ENCODE measurements at regions not wholly inside any gene's neighbourhood (a gene's known extent, or its start where the extent isn't known, plus 50 kb on each side); places are given as distances from the start of the nearest gene placed in this dataset.

DNA sequence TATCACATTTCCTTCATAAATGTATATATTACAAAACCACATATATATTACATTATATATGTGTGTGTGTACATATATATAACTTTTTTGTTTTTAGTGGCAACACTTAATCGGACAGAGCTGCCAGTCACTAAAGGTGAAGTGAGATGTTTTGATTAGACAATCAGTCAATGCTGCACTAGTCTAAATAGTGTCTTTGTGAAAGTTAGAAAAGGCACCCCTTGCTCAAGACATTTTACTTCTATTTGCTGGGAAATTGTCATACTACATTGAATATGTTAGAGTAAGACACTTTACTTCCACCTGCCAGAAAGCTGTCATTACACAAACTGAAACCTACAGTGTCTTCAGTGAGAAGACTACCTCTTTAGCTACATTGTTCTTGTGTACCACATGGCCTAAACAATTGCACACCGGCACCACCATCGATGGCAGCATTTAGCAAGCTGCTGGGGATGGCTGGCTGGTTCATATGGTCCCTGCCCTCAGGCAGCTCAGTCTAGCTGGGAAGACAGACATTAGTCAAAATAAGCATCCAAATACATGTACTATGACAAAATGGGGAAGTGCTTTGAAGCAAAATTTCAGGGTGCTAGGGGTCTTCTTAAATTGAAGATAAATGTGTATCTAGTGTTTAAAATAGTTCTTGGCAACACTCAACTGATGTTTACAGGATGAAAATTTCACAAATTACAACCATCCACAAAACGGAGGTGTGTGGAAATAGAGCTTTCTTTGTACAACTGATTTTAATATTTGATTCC lies 148.1 kb upstream of the GATB start:
- DNase-seq, result no peak
- H3K36me3 ChIP-seq (ENCODE audit: control insufficient read depth, insufficient read depth, low read length), result no peaks in the 10 kb centered on the region
- peaks cover 5% of the 10 kb centered on the region for H3K27me3 ChIP-seq (ENCODE audit: control insufficient read depth, insufficient read depth, low read length)
- no peak overlapping the region for H3K4me3 ChIP-seq (ENCODE audit: low read length)
- no peaks in the 10 kb centered on the region for H3K9me3 ChIP-seq (ENCODE audit: control insufficient read depth, low read depth, low read length)
- H3K27ac ChIP-seq (ENCODE audit: low read length), result no peak overlapping the region
- H3K4me1 ChIP-seq (ENCODE audit: control insufficient read depth, insufficient read depth, low read length), result no peaks in the 10 kb centered on the region
- no CpG with 5 or more reads among the region's 4 CpGs for WGBS (ENCODE audit: insufficient coverage, low lambda C conversion rate)

DNA sequence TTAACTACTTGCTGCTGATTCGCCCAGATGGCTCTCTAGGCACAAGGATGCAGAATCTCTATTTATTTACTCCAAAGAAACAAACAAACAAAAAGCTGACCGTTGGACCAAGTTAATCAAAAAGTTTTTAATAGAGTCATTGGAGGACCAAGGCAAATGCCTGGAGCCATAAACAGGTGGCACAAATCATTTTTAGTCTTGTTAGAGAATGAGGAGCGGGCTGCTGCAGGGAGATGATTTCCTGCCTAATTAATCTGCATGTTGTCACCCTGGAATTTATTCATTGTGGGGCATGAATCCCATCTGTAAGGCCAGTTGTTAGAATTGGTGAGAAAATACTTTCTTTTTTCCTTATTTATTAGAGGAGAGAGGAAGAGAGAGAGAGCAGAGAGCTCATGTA lies 147.4 kb upstream of the GATB start:
- Histone ChIP-seq H3K36me3 (ENCODE audit: control insufficient read depth, insufficient read depth, low read length) (no peaks in the 10 kb centered on the region), H3K4me3 (ENCODE audit: low read length) (no peak overlapping the region), H3K27ac (ENCODE audit: low read length) (no peak overlapping the region), H3K9me3 (ENCODE audit: control insufficient read depth, low read depth, low read length) (no peaks in the 10 kb centered on the region), H3K4me1 (ENCODE audit: control insufficient read depth, insufficient read depth, low read length) (no peaks in the 10 kb centered on the region), H3K27me3 (ENCODE audit: control insufficient read depth, insufficient read depth, low read length) (peaks cover 5% of the 10 kb centered on the region)
- WGBS (ENCODE audit: insufficient coverage, low lambda C conversion rate), result 0% methylated on average over 1 of the region's 3 CpGs
- DNase-seq, result no peak

DNA sequence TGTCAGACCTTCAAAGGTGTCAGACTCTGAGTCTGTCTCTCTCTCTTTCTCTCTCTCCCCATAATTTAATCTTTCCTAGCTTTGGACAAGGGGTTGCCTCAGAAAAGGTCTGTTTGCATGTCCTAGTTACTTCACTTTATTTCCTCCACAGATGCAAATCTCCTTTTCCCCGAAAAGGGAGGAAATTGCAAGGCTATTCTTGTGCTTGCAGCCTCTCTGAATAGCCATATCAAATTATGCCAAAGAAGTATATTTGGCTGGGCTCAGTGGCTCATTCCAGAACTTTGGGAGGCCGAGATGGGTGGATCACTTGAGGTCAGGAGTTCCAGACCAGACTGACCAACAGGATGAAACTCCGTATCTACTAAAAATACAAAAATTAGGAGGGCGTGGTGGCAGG lies 145.6 kb upstream of the GATB start:
- WGBS (ENCODE audit: insufficient coverage, low lambda C conversion rate), result no CpG with 5 or more reads among the region's 4 CpGs
- Histone ChIP-seq H3K4me3 (ENCODE audit: low read length) (no peak overlapping the region), H3K4me1 (ENCODE audit: control insufficient read depth, insufficient read depth, low read length) (no peaks in the 10 kb centered on the region), H3K9me3 (ENCODE audit: control insufficient read depth, low read depth, low read length) (no peaks in the 10 kb centered on the region), H3K27me3 (ENCODE audit: control insufficient read depth, insufficient read depth, low read length) (peaks cover 5% of the 10 kb centered on the region), H3K27ac (ENCODE audit: low read length) (no peak overlapping the region), H3K36me3 (ENCODE audit: control insufficient read depth, insufficient read depth, low read length) (no peaks in the 10 kb centered on the region)
- DNase-seq, result no peak

DNA sequence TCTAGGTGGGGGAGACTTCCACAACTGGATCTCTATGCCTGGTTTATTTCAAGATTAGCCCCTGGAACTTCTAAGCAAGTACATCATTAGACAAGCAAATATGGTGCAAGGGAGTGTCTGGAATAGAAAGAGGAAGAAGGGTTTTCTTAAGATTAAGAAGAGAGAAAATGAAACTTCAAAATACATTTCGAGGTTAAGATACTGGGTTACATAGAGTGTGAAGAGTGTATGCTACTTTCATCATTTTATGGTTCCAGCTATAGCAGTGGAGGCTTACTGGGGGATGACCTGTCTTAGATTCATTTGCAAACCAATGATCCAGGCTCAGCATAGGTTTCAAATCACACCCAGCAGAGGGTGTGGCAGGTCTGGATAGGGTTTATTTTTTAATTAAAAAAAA lies 144.4 kb upstream of the GATB start:
- 100% methylated on average over 1 of the region's 1 CpG for WGBS (ENCODE audit: insufficient coverage, low lambda C conversion rate)
- H3K4me3 ChIP-seq (ENCODE audit: low read length), result no peak overlapping the region

DNA sequence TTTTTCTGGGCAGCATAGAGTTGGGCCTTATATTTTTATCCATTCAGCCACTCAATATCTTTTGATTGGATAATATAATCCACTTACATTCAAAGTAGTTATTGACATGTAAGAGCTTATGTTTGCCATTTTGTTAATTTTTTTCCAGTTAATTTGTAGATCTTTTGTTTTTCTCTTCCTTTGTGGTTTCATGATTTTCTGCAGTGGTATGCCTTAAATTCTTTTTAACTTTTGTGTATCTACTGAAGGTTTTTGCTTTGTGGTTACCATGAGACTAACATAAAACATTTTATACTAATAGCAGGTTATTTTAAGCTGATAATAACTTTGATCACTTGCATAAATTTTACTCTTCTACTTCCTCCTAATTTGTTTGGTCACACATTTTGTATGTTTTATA lies 140.8 kb upstream of the GATB start:
- DNase-seq, result no peak
- H3K27ac ChIP-seq (ENCODE audit: low read length), result no peak overlapping the region

More for the DNA sequence above, 144.4 kb upstream of the GATB start:
- Histone ChIP-seq H3K27ac (ENCODE audit: low read length) (no peak overlapping the region), H3K4me1 (ENCODE audit: control insufficient read depth, insufficient read depth, low read length) (no peaks in the 10 kb centered on the region), H3K27me3 (ENCODE audit: control insufficient read depth, insufficient read depth, low read length) (peaks cover 5% of the 10 kb centered on the region), H3K9me3 (ENCODE audit: control insufficient read depth, low read depth, low read length) (no peaks in the 10 kb centered on the region), H3K36me3 (ENCODE audit: control insufficient read depth, insufficient read depth, low read length) (no peaks in the 10 kb centered on the region)
- DNase-seq, result no peak

DNA sequence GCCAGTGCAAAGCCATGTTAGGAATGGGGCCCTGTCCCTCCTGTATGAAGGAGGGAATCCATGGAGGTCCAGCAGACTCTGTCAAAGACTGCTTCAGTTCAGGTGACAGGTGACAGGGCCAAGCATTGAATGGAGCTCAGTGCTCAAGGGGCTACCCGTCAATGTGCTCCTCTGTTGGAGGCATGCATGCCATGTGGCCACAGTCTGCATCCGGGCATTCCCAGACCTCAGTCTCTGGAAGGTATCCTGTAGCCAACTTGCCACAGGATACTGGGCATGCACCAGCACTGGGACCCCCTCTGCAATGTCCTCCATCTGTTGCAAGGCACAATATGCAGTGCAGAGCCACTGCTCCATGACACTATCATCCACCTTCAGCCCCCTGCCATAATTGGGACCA lies 136.1 kb upstream of the GATB start:
- Histone ChIP-seq H3K9me3 (ENCODE audit: control insufficient read depth, low read depth, low read length) (no peaks in the 10 kb centered on the region), H3K27ac (ENCODE audit: low read length) (no peak overlapping the region), H3K36me3 (ENCODE audit: control insufficient read depth, insufficient read depth, low read length) (no peaks in the 10 kb centered on the region), H3K27me3 (ENCODE audit: control insufficient read depth, insufficient read depth, low read length) (no peaks in the 10 kb centered on the region), H3K4me1 (ENCODE audit: control insufficient read depth, insufficient read depth, low read length) (no peaks in the 10 kb centered on the region), H3K4me3 (ENCODE audit: low read length) (no peak overlapping the region)
- no CpG with 5 or more reads among the region's 2 CpGs for WGBS (ENCODE audit: insufficient coverage, low lambda C conversion rate)
- DNase-seq, result no peak

More for the DNA sequence above, 140.8 kb upstream of the GATB start:
- Histone ChIP-seq H3K27me3 (ENCODE audit: control insufficient read depth, insufficient read depth, low read length) (no peaks in the 10 kb centered on the region), H3K9me3 (ENCODE audit: control insufficient read depth, low read depth, low read length) (no peaks in the 10 kb centered on the region), H3K4me1 (ENCODE audit: control insufficient read depth, insufficient read depth, low read length) (no peaks in the 10 kb centered on the region), H3K36me3 (ENCODE audit: control insufficient read depth, insufficient read depth, low read length) (no peaks in the 10 kb centered on the region), H3K4me3 (ENCODE audit: low read length) (no peak overlapping the region)

DNA sequence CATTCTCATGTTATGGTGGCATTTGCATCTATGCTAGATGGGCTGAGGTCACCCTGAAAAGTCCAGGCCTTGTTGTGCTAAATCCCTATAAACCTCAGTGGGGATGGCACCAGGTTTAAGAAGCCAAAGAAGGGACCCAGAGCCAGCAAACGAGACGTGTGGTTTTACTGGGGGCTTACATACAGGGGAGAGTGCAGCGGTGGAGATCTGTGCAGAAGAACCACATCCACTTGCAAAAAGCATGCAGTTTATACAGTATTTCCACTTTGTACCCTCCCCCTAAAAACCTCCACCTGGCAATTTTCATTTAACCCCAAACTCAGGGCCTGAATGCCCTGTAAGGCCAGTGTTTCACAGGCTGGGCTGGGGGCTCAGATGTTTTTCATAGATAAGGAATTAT lies 134.9 kb upstream of the GATB start:
- H3K27me3 ChIP-seq (ENCODE audit: control insufficient read depth, insufficient read depth, low read length), result peaks cover 2% of the 10 kb centered on the region
- no CpG with 5 or more reads among the region's 3 CpGs for WGBS (ENCODE audit: insufficient coverage, low lambda C conversion rate)
- no peak overlapping the region for H3K27ac ChIP-seq (ENCODE audit: low read length)
- H3K9me3 ChIP-seq (ENCODE audit: control insufficient read depth, low read depth, low read length), result no peaks in the 10 kb centered on the region
- H3K4me3 ChIP-seq (ENCODE audit: low read length), result no peak overlapping the region
- no peak for DNase-seq
- H3K4me1 ChIP-seq (ENCODE audit: control insufficient read depth, insufficient read depth, low read length), result no peaks in the 10 kb centered on the region
- no peaks in the 10 kb centered on the region for H3K36me3 ChIP-seq (ENCODE audit: control insufficient read depth, insufficient read depth, low read length)

DNA sequence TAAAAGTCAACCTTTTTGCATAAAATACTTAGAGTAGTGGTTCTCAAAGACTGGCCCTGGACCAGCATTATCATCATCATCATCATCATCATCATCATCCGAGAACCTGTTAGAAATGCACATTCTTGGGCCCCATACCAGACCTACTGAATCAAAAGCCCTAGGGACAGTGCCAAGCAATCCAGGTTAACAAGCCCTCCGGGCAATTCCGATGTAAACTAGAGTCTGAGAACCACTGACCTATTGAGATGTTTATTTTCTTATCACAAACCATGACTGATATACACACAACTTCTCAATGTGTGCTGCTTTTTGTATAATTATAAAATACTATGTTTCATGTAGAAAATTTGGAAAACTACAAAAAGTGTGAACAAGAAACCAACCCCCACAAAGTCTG lies 133.4 kb upstream of the GATB start:
- H3K4me1 ChIP-seq (ENCODE audit: control insufficient read depth, insufficient read depth, low read length), result no peaks in the 10 kb centered on the region
- H3K4me3 ChIP-seq (ENCODE audit: low read length), result no peak overlapping the region
- H3K27me3 ChIP-seq (ENCODE audit: control insufficient read depth, insufficient read depth, low read length), result peaks cover 2% of the 10 kb centered on the region
- H3K9me3 ChIP-seq (ENCODE audit: control insufficient read depth, low read depth, low read length), result no peaks in the 10 kb centered on the region
- no CpG with 5 or more reads among the region's 3 CpGs for WGBS (ENCODE audit: insufficient coverage, low lambda C conversion rate)
- DNase-seq, result no peak
- H3K27ac ChIP-seq (ENCODE audit: low read length), result no peak overlapping the region
- no peaks in the 10 kb centered on the region for H3K36me3 ChIP-seq (ENCODE audit: control insufficient read depth, insufficient read depth, low read length)

DNA sequence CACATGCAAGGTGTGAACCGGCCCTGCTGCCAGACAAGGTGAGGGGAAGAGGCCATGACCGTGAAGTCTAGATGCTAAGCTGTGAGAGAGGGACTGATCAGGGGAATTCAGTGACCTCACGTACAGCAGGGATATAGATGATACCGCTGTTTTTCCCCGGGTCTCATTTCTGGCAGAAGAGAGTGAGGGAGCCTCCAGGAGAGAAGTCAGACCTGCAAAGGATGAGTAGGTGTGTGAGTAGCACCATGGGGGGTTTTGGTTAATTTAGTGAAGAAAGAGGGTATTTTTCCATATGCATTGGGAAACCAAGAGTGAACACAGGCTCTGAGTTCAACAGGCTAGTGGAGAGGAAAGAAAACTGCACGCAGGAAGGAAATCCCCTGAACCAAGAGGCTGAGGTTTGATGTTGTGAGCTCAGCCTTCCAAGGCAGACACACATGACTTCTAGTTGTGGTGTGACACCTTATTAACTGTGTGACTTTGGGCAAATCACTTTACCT lies 127.6 kb upstream of the GATB start:
- no peak for DNase-seq
- no peak overlapping the region for H3K4me3 ChIP-seq (ENCODE audit: low read length)
- no peaks in the 10 kb centered on the region for H3K9me3 ChIP-seq (ENCODE audit: control insufficient read depth, low read depth, low read length)
- H3K4me1 ChIP-seq (ENCODE audit: control insufficient read depth, insufficient read depth, low read length), result no peaks in the 10 kb centered on the region
- no peaks in the 10 kb centered on the region for H3K36me3 ChIP-seq (ENCODE audit: control insufficient read depth, insufficient read depth, low read length)
- no peak overlapping the region for H3K27ac ChIP-seq (ENCODE audit: low read length)
- peaks cover 2% of the 10 kb centered on the region for H3K27me3 ChIP-seq (ENCODE audit: control insufficient read depth, insufficient read depth, low read length)
- no CpG with 5 or more reads among the region's 6 CpGs for WGBS (ENCODE audit: insufficient coverage, low lambda C conversion rate)

DNA sequence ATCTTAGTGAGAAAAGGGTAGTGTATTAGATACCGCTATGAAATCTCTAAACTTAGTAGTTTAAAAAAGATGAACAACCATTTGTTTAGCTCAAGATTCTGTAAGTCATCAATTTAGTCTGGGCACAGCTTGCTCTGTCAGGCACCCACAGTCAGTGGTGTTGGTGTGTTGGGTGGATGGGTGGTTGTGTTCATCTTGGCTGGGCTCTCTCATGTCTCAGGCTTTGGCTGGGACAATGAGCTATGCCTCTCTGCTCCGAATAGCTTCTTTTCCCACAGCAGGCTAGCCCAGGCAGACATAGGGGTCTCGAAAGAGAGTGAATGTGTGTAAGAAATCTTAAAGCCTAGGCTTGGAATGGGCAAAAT lies 127.0 kb upstream of the GATB start:
- DNase-seq, result no peak
- Histone ChIP-seq H3K27me3 (ENCODE audit: control insufficient read depth, insufficient read depth, low read length) (peaks cover 2% of the 10 kb centered on the region), H3K4me3 (ENCODE audit: low read length) (no peak overlapping the region), H3K4me1 (ENCODE audit: control insufficient read depth, insufficient read depth, low read length) (no peaks in the 10 kb centered on the region), H3K9me3 (ENCODE audit: control insufficient read depth, low read depth, low read length) (no peaks in the 10 kb centered on the region), H3K36me3 (ENCODE audit: control insufficient read depth, insufficient read depth, low read length) (no peaks in the 10 kb centered on the region), H3K27ac (ENCODE audit: low read length) (no peak overlapping the region)
- 100% methylated on average over 1 of the region's 3 CpGs for WGBS (ENCODE audit: insufficient coverage, low lambda C conversion rate)

Data from large intestine (tissue), 3 donors.